ENCODE measurements at regions not wholly inside any gene's neighbourhood (a gene's known extent, or its start where the extent isn't known, plus 50 kb on each side); places are given as distances from the start of the nearest gene placed in this dataset.

- TF ChIP-seq POLR2AphosphoS5 (IDR thresholded peaks at IDR 0.05; ENCODE audit: low read depth) (no peak), EZH2 (IDR thresholded peaks at IDR 0.05; ENCODE audit: low read depth, unreplicated experiment) (no peak), EZH2phosphoT487 (IDR thresholded peaks at IDR 0.05; ENCODE audit: unreplicated experiment) (no peak), ZNF331 (CRISPR knock-in tag; IDR thresholded peaks at IDR 0.05; ENCODE audit: low read depth) (no peak), STAT1 (IDR thresholded peaks at IDR 0.05; ENCODE audit: unreplicated experiment) (no peak), REST (IDR thresholded peaks at IDR 0.05; ENCODE audit: unreplicated experiment) (no peak)
- TF ChIP-seq, protein P1, sequence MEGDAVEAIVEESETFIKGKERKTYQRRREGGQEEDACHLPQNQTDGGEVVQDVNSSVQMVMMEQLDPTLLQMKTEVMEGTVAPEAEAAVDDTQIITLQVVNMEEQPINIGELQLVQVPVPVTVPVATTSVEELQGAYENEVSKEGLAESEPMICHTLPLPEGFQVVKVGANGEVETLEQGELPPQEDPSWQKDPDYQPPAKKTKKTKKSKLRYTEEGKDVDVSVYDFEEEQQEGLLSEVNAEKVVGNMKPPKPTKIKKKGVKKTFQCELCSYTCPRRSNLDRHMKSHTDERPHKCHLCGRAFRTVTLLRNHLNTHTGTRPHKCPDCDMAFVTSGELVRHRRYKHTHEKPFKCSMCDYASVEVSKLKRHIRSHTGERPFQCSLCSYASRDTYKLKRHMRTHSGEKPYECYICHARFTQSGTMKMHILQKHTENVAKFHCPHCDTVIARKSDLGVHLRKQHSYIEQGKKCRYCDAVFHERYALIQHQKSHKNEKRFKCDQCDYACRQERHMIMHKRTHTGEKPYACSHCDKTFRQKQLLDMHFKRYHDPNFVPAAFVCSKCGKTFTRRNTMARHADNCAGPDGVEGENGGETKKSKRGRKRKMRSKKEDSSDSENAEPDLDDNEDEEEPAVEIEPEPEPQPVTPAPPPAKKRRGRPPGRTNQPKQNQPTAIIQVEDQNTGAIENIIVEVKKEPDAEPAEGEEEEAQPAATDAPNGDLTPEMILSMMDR (conservative IDR thresholded peaks at IDR 0.05; ENCODE audit: low read depth in 2 of 2), result no peak
Measured at GRCh38 chr1:165147799-165148198, 208.7 kb downstream of the LMX1A start.

All from GM23338 (cell line).